ENCODE measurements at regions not wholly inside any gene's neighbourhood (a gene's known extent, or its start where the extent isn't known, plus 50 kb on each side); places are given as distances from the start of the nearest gene placed in this dataset.

GRCh38 chr9:81318571-81318970, 370.8 kb downstream of the TLE1 start:
- no peak for DNase-seq (ENCODE audit: low read depth, low spot score)
- ChIA-PET POLR2A (no interaction called here), CTCF (interaction anchor here (0.8 kb wide), 1 partner anchor 9 kb away, joined by 3 read pairs; no protein-coding TSS in a partner anchor)
- no peak overlapping the region for H3K4me3 ChIP-seq (ENCODE audit: low read depth, low read length)
- no peak for TF ChIP-seq CTCF (IDR thresholded peaks at IDR 0.05; ENCODE audit: insufficient read depth, low read length, missing control alignments)

GRCh38 chr9:81317939-81318338, 371.4 kb downstream of the TLE1 start:
- DNase-seq (ENCODE audit: low read depth, low spot score) = no peak
- ChIA-PET POLR2A (no interaction called here), CTCF (interaction anchor here (0.8 kb wide), 1 partner anchor 10 kb away, joined by 3 read pairs; no protein-coding TSS in a partner anchor)
- no peak for TF ChIP-seq CTCF (IDR thresholded peaks at IDR 0.05; ENCODE audit: insufficient read depth, low read length, missing control alignments)
- H3K4me3 ChIP-seq (ENCODE audit: low read depth, low read length) = no peak overlapping the region

GRCh38 chr9:81317223-81317622, 372.1 kb downstream of the TLE1 start:
- no peak for TF ChIP-seq CTCF (IDR thresholded peaks at IDR 0.05; ENCODE audit: insufficient read depth, low read length, missing control alignments)
- POLR2A ChIA-PET = no interaction called here
- H3K4me3 ChIP-seq (ENCODE audit: low read depth, low read length) = no peak overlapping the region
- no peak for DNase-seq (ENCODE audit: low read depth, low spot score)
- CTCF ChIA-PET = no interaction called here

GRCh38 chr9:81314490-81314889, 374.9 kb downstream of the TLE1 start:
- no peak overlapping the region for H3K4me3 ChIP-seq (ENCODE audit: low read depth, low read length)
- POLR2A ChIA-PET = interaction anchor here (0.5 kb wide), 1 partner anchor 630 kb away, joined by 3 read pairs; no protein-coding TSS in a partner anchor
- CTCF ChIA-PET = no interaction called here
- no peak for DNase-seq (ENCODE audit: low read depth, low spot score)
- TF ChIP-seq CTCF (IDR thresholded peaks at IDR 0.05; ENCODE audit: insufficient read depth, low read length, missing control alignments) = no peak

- H3K4me3 ChIP-seq (ENCODE audit: low read depth, low read length) = no peak overlapping the region
- ChIA-PET POLR2A (no interaction called here), CTCF (no interaction called here)
- DNase-seq (ENCODE audit: low read depth, low spot score) = no peak
- TF ChIP-seq CTCF (IDR thresholded peaks at IDR 0.05; ENCODE audit: insufficient read depth, low read length, missing control alignments) = no peak
Measured at GRCh38 chr9:81313877-81314276, 375.5 kb downstream of the TLE1 start.

DNA sequence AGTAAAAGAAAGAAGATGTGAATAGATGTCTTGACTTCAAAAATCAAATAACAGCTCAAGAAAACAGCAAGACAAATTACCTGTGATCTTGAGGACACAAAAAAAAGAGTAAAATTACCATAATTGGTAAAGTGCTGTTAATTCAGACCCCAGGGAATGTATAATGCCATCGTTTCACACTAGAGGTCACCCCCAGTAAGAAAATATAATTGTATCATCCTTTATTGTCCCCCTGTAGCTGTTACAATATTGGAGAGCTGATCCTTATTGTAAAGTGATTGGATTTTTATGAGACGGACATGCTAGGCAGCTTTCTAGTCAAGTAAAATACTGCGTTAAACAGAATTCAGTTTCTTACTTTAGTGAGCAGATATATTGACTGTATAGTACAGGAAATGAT, 377.0 kb downstream of the TLE1 start:
- no peak overlapping the region for H3K4me3 ChIP-seq (ENCODE audit: low read depth, low read length)
- CTCF ChIA-PET = no interaction called here
- POLR2A ChIA-PET = no interaction called here
- DNase-seq (ENCODE audit: low read depth, low spot score) = no peak
- no peak for TF ChIP-seq CTCF (IDR thresholded peaks at IDR 0.05; ENCODE audit: insufficient read depth, low read length, missing control alignments)
